ENCODE measurements at regions not wholly inside any gene's neighbourhood (a gene's known extent, or its start where the extent isn't known, plus 50 kb on each side); places are given as distances from the start of the nearest gene placed in this dataset.

- no peak for TF ChIP-seq CTCF (IDR thresholded peaks at IDR 0.05)
- no peak for TF ChIP-seq POLR2A (IDR thresholded peaks at IDR 0.05)
Measured at GRCh38 chr7:142352543-142352942, 94.7 kb upstream of the PRSS58 start.
